HFF-Myc (cell line): ENCODE measurements at regions not wholly inside any gene's neighbourhood (a gene's known extent, or its start where the extent isn't known, plus 50 kb on each side); places are given as distances from the start of the nearest gene placed in this dataset.

Experiments used
- DNase-seq: peaks from one replicate; pipeline ENCODE4 v3.0.0-alpha.2; 2011; ENCODE audit warnings: low read depth; ENCODE audit errors: extremely low read depth
- H3K4me3 ChIP-seq: replicated peaks from 2 replicates; pipeline ENCODE4 v1.5.1; 2011; ENCODE audit warnings: low read depth, mild to moderate bottlenecking, control low read depth, low read length
- TF ChIP-seq, protein P1 (sequence below): IDR thresholded peaks from 2 replicates; pipeline ENCODE4 v1.5.1; 2012; ENCODE audit warnings: mild to moderate bottlenecking, low read depth, low read length, control low read depth; ENCODE audit errors: missing control alignments

DNA sequence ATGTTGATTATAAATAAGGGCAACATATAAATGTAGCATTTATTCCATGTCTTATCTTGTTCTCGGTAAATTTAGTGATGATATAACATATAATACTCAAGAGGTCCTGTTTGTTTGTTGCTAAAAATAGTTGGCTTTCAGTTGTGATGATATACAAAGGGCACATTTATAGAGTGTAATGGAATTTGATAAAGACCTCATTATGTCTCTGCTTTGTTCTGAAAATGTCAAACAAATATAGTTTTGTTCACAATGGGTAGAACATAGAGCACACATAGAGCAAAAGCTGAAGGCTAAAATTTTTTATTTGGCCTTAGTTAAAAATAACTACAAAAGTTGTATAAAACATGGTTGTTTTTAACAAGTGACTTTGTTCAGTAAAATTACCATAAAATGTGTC, 477.1 kb upstream of the SMC2 start:
- no peak for DNase-seq
- no peak overlapping the region for H3K4me3 ChIP-seq
- TF ChIP-seq, protein P1, sequence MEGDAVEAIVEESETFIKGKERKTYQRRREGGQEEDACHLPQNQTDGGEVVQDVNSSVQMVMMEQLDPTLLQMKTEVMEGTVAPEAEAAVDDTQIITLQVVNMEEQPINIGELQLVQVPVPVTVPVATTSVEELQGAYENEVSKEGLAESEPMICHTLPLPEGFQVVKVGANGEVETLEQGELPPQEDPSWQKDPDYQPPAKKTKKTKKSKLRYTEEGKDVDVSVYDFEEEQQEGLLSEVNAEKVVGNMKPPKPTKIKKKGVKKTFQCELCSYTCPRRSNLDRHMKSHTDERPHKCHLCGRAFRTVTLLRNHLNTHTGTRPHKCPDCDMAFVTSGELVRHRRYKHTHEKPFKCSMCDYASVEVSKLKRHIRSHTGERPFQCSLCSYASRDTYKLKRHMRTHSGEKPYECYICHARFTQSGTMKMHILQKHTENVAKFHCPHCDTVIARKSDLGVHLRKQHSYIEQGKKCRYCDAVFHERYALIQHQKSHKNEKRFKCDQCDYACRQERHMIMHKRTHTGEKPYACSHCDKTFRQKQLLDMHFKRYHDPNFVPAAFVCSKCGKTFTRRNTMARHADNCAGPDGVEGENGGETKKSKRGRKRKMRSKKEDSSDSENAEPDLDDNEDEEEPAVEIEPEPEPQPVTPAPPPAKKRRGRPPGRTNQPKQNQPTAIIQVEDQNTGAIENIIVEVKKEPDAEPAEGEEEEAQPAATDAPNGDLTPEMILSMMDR: no peak

DNA sequence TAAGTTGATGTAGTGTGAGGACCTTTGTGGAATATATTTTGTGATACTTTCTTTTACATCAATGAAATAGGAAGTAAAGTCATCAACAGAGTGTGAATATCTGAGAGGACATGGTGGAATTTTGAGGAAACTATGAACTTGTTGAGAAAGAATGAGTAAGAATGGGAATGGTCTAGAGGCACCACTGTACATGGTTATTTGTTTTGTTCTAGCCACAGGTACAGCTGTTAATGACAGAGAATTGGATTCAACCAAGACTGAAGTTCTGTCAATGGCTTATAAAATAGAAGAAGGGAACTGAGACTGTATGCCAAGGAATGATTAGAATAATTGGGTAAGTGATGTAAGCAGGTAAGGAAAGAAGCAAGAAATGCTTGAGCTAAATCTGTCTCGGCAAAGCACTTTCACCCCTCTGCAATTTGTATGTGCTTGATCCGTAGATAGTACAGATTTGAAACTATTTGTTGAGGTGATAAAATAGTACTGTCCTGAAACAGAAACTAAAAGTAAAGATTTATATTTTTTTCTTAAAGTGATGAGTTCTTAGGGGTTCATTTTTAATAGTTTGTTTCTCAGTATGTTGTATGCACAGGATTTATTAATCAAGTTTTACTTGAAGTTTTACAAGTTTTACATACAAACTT, 468.8 kb upstream of the SMC2 start:
- no peak overlapping the region for H3K4me3 ChIP-seq
- no peak for DNase-seq
- TF ChIP-seq, protein P1: no peak

DNA sequence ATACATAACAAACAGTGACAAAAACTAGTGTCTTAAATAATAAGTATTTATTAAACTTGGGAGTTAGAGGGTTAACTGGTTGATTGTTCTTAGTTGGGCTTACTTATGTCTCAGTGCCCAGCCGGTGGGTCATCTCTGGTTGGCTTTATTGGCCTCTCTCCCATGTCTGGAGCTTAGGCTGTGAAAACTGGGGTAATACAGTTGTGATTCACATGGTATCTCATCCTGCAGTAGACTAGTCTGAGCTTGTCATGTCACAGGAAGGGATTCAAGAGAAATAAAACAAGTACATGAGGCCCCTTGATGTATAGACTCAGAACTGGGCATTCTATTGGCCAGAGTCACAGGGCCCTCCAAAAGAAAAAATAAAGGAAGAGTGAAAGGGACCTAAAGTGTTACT, 466.4 kb upstream of the SMC2 start:
- DNase-seq: no peak
- H3K4me3 ChIP-seq: no peak overlapping the region
- TF ChIP-seq, protein P1: no peak

DNA sequence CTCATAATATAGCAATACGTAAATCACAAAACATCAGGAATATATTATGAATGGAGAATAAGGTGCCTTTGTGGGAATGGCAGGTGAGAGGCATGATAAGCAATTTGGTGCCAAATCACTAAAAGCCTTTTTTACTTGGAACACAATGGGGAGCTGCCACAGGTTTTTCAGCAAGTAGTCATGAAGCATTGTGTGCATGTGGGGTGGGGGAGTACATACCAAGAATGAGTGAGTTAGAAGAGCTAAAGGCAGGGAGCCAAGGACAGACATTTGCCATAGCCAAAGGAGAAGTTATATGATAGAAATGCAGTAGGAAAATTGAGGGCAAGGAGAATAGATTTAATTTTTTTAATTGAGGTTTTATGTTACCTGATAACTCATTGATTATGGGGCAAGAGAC, 445.0 kb upstream of the SMC2 start:
- TF ChIP-seq, protein P1: no peak
- no peak for DNase-seq
- H3K4me3 ChIP-seq: no peak overlapping the region

DNA sequence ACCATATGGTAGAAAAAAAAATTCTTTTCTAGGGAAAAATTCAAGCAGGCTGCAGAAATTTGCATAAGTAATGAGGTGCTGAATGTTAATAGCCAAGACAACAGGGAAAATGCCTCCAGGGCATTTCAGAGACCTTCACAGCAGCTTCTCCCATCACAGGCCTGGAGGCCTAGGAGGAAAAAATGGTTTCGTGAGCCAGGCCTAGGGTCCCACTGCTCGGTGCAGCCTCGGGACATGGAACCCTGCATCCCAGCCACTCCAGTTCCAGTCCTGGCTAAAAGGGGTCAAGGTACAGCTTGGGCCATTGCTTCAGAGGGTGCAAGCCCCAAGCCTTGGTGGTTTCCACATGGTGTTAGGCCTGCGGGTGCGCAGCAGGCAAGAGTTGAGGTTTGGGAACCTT, 436.0 kb upstream of the SMC2 start:
- no peak for DNase-seq
- TF ChIP-seq, protein P1: no peak
- H3K4me3 ChIP-seq: no peak overlapping the region

DNA sequence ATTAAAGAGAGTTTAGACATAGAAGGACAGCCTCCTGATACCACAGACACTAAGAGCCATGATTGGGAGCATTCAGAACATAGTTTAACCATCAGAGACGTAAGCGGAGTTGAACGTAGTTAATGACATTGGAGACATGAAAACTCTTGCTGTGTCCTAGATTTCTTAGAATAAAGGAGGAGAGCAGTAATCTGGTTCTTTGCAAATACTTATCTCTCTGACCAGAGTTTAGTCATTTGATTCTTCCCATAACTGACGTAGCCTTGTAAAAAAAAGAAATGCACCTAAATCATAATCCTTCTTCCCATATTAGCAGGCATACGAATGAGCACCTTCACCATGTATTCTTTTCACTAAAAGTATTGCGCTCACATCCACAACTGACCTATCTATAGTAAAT, 433.3 kb upstream of the SMC2 start:
- no peak overlapping the region for H3K4me3 ChIP-seq
- DNase-seq: no peak
- TF ChIP-seq, protein P1: no peak

DNA sequence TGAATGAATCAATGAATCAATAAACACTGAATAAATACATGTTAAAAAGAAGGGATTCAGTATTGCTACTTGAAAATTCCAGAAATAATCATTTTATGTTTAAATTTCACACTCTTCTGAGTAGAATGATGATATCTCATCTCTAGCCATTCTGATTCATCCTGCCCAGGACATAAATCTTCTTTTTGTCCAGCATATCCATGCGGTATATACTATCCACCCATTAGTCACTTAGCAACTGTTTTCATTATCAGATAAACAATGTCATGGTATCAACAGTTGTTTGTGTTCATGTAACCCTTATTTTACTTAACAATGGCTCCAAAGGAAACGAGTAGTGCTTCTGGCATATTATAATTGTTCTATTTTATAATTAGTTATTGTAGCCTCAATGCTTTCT, 432.4 kb upstream of the SMC2 start:
- TF ChIP-seq, protein P1: no peak
- no peak for DNase-seq
- no peak overlapping the region for H3K4me3 ChIP-seq
